ENCODE measurements at regions not wholly inside any gene's neighbourhood (a gene's known extent, or its start where the extent isn't known, plus 50 kb on each side); places are given as distances from the start of the nearest gene placed in this dataset.
A peak's percentile ranks its signal among the peaks of the same experiment; 100 is the strongest.

- Mint-ChIP-seq H3K4me3 (no peak overlapping the region), H3K27me3 (no peaks in the 10 kb centered on the region), H3K4me1 (no peaks in the 10 kb centered on the region), H3K27ac (no peak overlapping the region), H3K9me3 (peaks cover 0 to 6% (median 3%) of the 10 kb centered on the region in 7 donors), H3K36me3 (no peaks in the 10 kb centered on the region)
- no peak for ATAC-seq (ENCODE audit: low read depth in 2 of 2)
- no peak for DNase-seq
These were observed 988.6 kb downstream of the PCDH17 start for GRCh38 chr13:58620176-58620575.

- Mint-ChIP-seq H3K9me3 (peaks cover 0 to 22% (median 10%) of the 10 kb centered on the region in 7 donors), H3K27ac (no peak overlapping the region)
- ATAC-seq (ENCODE audit: low read depth in 2 of 2): no peak
These were observed 994.3 kb downstream of the PCDH17 start for GRCh38 chr13:58625703-58626389.

GRCh38 chr13:58630794-58631193, 999.2 kb downstream of the PCDH17 start:
- Mint-ChIP-seq H3K9me3 (peaks cover 0 to 26% (median 6%) of the 10 kb centered on the region in 7 donors), H3K4me3 (no peak overlapping the region), H3K27ac (no peak overlapping the region), H3K4me1 (no peaks in the 10 kb centered on the region), H3K36me3 (no peaks in the 10 kb centered on the region), H3K27me3 (no peaks in the 10 kb centered on the region)
- DNase-seq (no peak), ATAC-seq (ENCODE audit: low read depth in 2 of 2) (no peak)

More at GRCh38 chr13:58625703-58626389, 994.3 kb downstream of the PCDH17 start:
- no peaks in the 10 kb centered on the region for H3K27me3 Mint-ChIP-seq
- no peak for DNase-seq
- H3K36me3 Mint-ChIP-seq: no peaks in the 10 kb centered on the region
- peak overlapping the region in 1 of 8 donors; percentile 21 for H3K4me3 Mint-ChIP-seq
- no peaks in the 10 kb centered on the region for H3K4me1 Mint-ChIP-seq

- no peak for ATAC-seq (ENCODE audit: low read depth in 2 of 2)
- Mint-ChIP-seq H3K4me3 (no peak overlapping the region), H3K27me3 (no peaks in the 10 kb centered on the region), H3K4me1 (no peaks in the 10 kb centered on the region), H3K9me3 (peaks cover 0 to 4% (median 0%) of the 10 kb centered on the region in 7 donors), H3K27ac (no peak overlapping the region), H3K36me3 (no peaks in the 10 kb centered on the region)
- no peak for DNase-seq
These were observed 1001.7 kb downstream of the PCDH17 start for GRCh38 chr13:58633226-58633625.

DNA sequence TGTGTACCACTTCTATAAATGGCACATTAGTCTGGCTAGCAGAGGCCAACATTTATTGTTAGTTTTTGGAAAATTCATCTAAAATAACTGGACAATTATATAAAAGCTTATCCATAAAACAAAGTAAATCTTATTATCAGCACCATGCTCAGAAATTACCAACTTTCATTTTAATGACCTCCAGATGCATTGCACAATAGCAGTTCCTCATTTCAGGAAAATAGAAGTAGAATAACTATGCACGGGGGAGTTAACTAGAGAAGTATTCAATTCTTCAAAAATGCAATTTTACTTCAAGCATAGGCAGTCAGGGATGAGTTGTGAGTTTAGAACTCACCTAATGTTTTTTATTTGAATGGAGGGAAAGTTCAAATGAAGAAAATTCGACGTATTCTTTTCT, 1023.5 kb downstream of the PCDH17 start:
- no peaks in the 10 kb centered on the region for H3K27me3 Mint-ChIP-seq
- no peaks in the 10 kb centered on the region for H3K36me3 Mint-ChIP-seq
- no peak overlapping the region for H3K4me3 Mint-ChIP-seq
- DNase-seq (no peak), ATAC-seq (ENCODE audit: low read depth in 2 of 2) (no peak)
- peaks cover 0 to 6% (median 2%) of the 10 kb centered on the region in 7 donors for H3K9me3 Mint-ChIP-seq
- no peak overlapping the region for H3K27ac Mint-ChIP-seq
- no peaks in the 10 kb centered on the region for H3K4me1 Mint-ChIP-seq

GRCh38 chr13:58660826-58661225, 1029.3 kb downstream of the PCDH17 start:
- H3K9me3 Mint-ChIP-seq: peaks cover 0 to 10% (median 6%) of the 10 kb centered on the region in 7 donors
- no peaks in the 10 kb centered on the region for H3K4me1 Mint-ChIP-seq
- no peaks in the 10 kb centered on the region for H3K27me3 Mint-ChIP-seq

DNA sequence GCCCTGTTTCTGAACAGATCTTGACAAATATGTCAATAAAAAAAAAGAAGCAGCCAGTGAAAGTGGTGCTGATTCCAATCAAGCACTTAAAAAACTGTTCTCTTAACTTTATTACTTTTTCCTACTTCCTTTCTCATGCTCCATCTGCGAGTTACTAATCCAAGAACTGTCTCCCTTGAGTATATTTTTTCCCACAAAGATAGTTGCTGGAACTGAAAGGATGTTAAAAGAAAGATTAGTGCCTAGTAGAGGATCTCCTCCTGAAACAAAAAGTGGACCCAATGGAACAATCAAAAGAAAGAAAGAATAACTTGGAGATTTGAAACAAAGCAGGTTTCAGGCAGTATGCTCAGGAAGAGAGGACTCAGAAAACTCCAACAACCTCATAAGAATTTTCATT, 1034.8 kb downstream of the PCDH17 start:
- Mint-ChIP-seq H3K27ac (no peak overlapping the region), H3K36me3 (no peaks in the 10 kb centered on the region), H3K4me3 (no peak overlapping the region), H3K27me3 (no peaks in the 10 kb centered on the region), H3K4me1 (no peaks in the 10 kb centered on the region), H3K9me3 (peaks cover 0 to 6% (median 4%) of the 10 kb centered on the region in 7 donors)
- DNase-seq: no peak
- no peak for ATAC-seq (ENCODE audit: low read depth in 2 of 2)

More at GRCh38 chr13:58660826-58661225, 1029.3 kb downstream of the PCDH17 start:
- DNase-seq (no peak), ATAC-seq (ENCODE audit: low read depth in 2 of 2) (no peak)
- H3K36me3 Mint-ChIP-seq: no peaks in the 10 kb centered on the region
- no peak overlapping the region for H3K4me3 Mint-ChIP-seq
- no peak overlapping the region for H3K27ac Mint-ChIP-seq

GRCh38 chr13:58667096-58667495, 1035.6 kb downstream of the PCDH17 start:
- H3K36me3 Mint-ChIP-seq: no peaks in the 10 kb centered on the region
- H3K27ac Mint-ChIP-seq: no peak overlapping the region
- H3K9me3 Mint-ChIP-seq: peaks cover 0 to 6% (median 3%) of the 10 kb centered on the region in 7 donors
- no peak overlapping the region for H3K4me3 Mint-ChIP-seq
- H3K27me3 Mint-ChIP-seq: no peaks in the 10 kb centered on the region
- ATAC-seq (ENCODE audit: low read depth in 2 of 2) (no peak), DNase-seq (no peak)
- H3K4me1 Mint-ChIP-seq: no peaks in the 10 kb centered on the region

DNA sequence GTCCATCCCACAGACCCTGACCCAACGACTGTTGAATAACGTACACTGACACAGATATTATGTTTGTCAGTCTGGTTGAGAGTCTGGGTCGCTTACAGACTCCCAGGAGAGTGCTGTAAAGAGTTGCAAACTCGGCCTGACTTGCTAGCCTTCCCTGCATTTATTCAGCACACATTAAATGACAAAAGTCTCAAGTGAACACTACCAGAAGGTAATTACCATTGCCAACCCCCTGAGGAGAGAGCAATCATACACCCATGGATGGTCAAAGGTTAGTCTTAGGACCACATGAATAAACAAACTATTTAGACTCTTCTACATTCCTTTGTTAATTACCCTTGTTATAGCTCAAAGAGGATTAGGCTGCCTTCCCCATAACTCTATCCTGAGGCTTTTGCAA, 1048.6 kb downstream of the PCDH17 start:
- DNase-seq (no peak), ATAC-seq (ENCODE audit: low read depth in 2 of 2) (no peak)
- Mint-ChIP-seq H3K4me1 (no peaks in the 10 kb centered on the region), H3K36me3 (no peaks in the 10 kb centered on the region), H3K9me3 (peaks cover 0 to 8% (median 3%) of the 10 kb centered on the region in 7 donors), H3K27ac (no peak overlapping the region), H3K4me3 (no peak overlapping the region), H3K27me3 (no peaks in the 10 kb centered on the region)

- no peaks in the 10 kb centered on the region for H3K36me3 Mint-ChIP-seq
- DNase-seq (no peak), ATAC-seq (ENCODE audit: low read depth in 2 of 2) (no peak)
- H3K9me3 Mint-ChIP-seq: peaks cover 1 to 8% (median 7%) of the 10 kb centered on the region in 7 donors
- H3K4me1 Mint-ChIP-seq: no peaks in the 10 kb centered on the region
- no peak overlapping the region for H3K27ac Mint-ChIP-seq
- no peak overlapping the region for H3K4me3 Mint-ChIP-seq
- H3K27me3 Mint-ChIP-seq: no peaks in the 10 kb centered on the region
These were observed 1051.1 kb downstream of the PCDH17 start for GRCh38 chr13:58682616-58683015.

- Mint-ChIP-seq H3K4me1 (no peaks in the 10 kb centered on the region), H3K4me3 (no peak overlapping the region), H3K27ac (no peak overlapping the region), H3K27me3 (no peaks in the 10 kb centered on the region), H3K9me3 (peaks cover 2 to 15% (median 4%) of the 10 kb centered on the region in 7 donors), H3K36me3 (no peaks in the 10 kb centered on the region)
- DNase-seq: no peak
- no peak for ATAC-seq (ENCODE audit: low read depth in 2 of 2)
These were observed 1055.6 kb downstream of the PCDH17 start for GRCh38 chr13:58687148-58687547.

DNA sequence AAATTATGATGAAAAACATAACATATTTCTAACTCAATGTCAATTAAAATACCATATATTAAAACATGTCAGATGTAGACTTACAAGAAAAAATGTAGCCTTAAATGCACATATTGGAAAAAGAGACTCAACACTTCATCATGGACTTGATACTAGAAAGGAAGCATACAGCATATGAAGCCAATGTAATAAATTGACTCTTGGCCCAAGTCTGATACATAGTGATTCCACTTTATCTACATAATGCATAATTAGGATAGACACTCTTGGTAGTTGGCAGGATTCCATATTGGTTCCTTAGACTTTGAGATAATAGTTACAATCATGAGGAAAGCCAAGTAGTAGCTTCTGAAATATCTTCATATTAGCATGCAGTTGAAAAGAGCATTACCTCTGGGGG, 1067.0 kb downstream of the PCDH17 start:
- Mint-ChIP-seq H3K4me3 (no peak overlapping the region), H3K36me3 (no peaks in the 10 kb centered on the region), H3K9me3 (peaks cover 0 to 7% (median 4%) of the 10 kb centered on the region in 7 donors), H3K27ac (no peak overlapping the region), H3K27me3 (no peaks in the 10 kb centered on the region), H3K4me1 (no peaks in the 10 kb centered on the region)
- ATAC-seq (ENCODE audit: low read depth in 2 of 2) (no peak), DNase-seq (no peak)

GRCh38 chr13:58704953-58705352, 1073.4 kb downstream of the PCDH17 start:
- Mint-ChIP-seq H3K27ac (no peak overlapping the region), H3K9me3 (peaks cover 2 to 9% (median 8%) of the 10 kb centered on the region in 7 donors), H3K4me1 (no peaks in the 10 kb centered on the region), H3K36me3 (no peaks in the 10 kb centered on the region), H3K4me3 (no peak overlapping the region), H3K27me3 (no peaks in the 10 kb centered on the region)
- DNase-seq (no peak), ATAC-seq (ENCODE audit: low read depth in 2 of 2) (no peak)

DNA sequence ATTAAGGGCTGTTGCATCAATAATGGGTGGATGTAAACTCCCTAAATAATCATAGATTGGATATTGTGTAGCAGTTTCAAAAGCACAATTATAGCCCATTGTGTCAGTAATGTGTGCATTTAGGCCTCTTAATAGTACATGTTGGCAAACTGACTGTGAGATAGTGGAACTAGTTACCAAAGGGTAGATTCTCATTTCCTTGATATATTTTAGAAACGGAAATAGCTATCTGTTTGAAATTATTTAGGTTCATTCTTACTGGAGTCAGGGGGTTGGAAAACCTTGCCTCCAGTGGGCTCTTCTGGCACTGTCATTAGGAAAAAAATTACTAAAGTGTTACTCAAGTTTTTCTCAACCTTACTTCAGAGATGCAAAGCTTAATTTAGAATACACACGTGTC, 1074.9 kb downstream of the PCDH17 start:
- Mint-ChIP-seq H3K27ac (no peak overlapping the region), H3K9me3 (peaks cover 4 to 18% (median 10%) of the 10 kb centered on the region in 7 donors), H3K4me3 (no peak overlapping the region), H3K36me3 (no peaks in the 10 kb centered on the region), H3K27me3 (no peaks in the 10 kb centered on the region), H3K4me1 (no peaks in the 10 kb centered on the region)
- ATAC-seq (ENCODE audit: low read depth in 2 of 2) (no peak), DNase-seq (no peak)

Measured in naive B cell (primary cell).